ENCODE measurements at regions not wholly inside any gene's neighbourhood (a gene's known extent, or its start where the extent isn't known, plus 50 kb on each side); places are given as distances from the start of the nearest gene placed in this dataset.

DNA sequence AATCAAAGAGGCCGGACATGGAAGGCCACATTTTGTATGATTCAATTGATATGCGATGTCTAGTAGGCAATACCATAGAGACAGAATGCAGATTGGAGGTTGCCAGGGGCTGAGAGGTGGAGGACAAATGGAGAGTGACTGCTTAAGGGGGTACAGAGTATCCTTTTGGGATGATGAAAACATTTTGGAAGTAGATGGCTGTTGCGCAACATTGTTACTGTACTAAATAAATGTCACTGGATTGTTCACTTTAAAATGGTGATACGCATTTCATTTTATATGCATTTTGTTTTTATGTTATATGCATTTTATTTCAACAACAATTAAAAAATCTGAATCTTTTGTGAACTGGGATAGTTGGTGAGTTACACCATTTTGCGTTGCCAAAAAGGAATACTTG is 99.7 kb upstream of the AGBL1 start:
- Histone ChIP-seq H3K4me2 (no peak overlapping the region), H3K27ac (ENCODE audit: low read depth in 2 of 2, low read length in 1 of 2) (no peak overlapping the region), H3K27me3 (ENCODE audit: insufficient read depth) (no peaks in the 10 kb centered on the region), H3K9ac (no peak overlapping the region), H3K4me3 (ENCODE audit: low read depth in 2 of 2, low read length in 1 of 2) (no peak overlapping the region), H3K9me3 (no peaks in the 10 kb centered on the region), H3K79me2 (ENCODE audit: insufficient read depth) (no peaks in the 10 kb centered on the region), H3K9me2 (no peaks in the 10 kb centered on the region), H3K4me1 (ENCODE audit: control insufficient read depth in 1 of 2, insufficient read depth in 2 of 2, low read depth in 1 of 2, low read length in 1 of 2) (peaks cover 0 to 2% of the 10 kb centered on the region in 2 experiments; a peak in 1 of 4 replicates), H3F3A (replicated peaks; ENCODE audit: insufficient read depth) (peaks cover 5% of the 10 kb centered on the region), H4K20me1 (ENCODE audit: insufficient read depth) (no peaks in the 10 kb centered on the region), H3K36me3 (replicated peaks in 1 of 2; ENCODE audit: control insufficient read depth in 1 of 2, insufficient read depth in 2 of 2, low read length in 1 of 2) (no peaks in the 10 kb centered on the region), H2AFZ (ENCODE audit: low read depth) (no peak overlapping the region)
- no peak for DNase-seq
- TF ChIP-seq TEAD4 (IDR thresholded peaks at IDR 0.05; ENCODE audit: borderline replicate concordance, insufficient read depth), result no peak
- POLR2A ChIA-PET, result no interaction called here
- CTCF ChIA-PET, result no interaction called here
- 86% methylated on average over 5 of the region's 5 CpGs for WGBS (ENCODE audit: low lambda C conversion rate)

GRCh38 chr15:85980946-85981345 is 98.7 kb upstream of the AGBL1 start:
- H4K20me1 ChIP-seq (ENCODE audit: insufficient read depth), result no peaks in the 10 kb centered on the region
- no peak overlapping the region for H2AFZ ChIP-seq (ENCODE audit: low read depth)
- H3K79me2 ChIP-seq (ENCODE audit: insufficient read depth), result no peaks in the 10 kb centered on the region
- TF ChIP-seq SIN3A (IDR thresholded peaks at IDR 0.05; ENCODE audit: borderline replicate concordance, low read depth, low read length), result no peak
- no peak for TF ChIP-seq RCOR1 (IDR thresholded peaks at IDR 0.05; ENCODE audit: low read length)
- TF ChIP-seq, protein P1, sequence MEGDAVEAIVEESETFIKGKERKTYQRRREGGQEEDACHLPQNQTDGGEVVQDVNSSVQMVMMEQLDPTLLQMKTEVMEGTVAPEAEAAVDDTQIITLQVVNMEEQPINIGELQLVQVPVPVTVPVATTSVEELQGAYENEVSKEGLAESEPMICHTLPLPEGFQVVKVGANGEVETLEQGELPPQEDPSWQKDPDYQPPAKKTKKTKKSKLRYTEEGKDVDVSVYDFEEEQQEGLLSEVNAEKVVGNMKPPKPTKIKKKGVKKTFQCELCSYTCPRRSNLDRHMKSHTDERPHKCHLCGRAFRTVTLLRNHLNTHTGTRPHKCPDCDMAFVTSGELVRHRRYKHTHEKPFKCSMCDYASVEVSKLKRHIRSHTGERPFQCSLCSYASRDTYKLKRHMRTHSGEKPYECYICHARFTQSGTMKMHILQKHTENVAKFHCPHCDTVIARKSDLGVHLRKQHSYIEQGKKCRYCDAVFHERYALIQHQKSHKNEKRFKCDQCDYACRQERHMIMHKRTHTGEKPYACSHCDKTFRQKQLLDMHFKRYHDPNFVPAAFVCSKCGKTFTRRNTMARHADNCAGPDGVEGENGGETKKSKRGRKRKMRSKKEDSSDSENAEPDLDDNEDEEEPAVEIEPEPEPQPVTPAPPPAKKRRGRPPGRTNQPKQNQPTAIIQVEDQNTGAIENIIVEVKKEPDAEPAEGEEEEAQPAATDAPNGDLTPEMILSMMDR (IDR thresholded peaks at IDR 0.05), result no peak
- no peak for TF ChIP-seq FOXM1 (IDR thresholded peaks at IDR 0.05; ENCODE audit: low read depth)
- no peak for TF ChIP-seq GATA2 (CRISPR knock-in tag; IDR thresholded peaks at IDR 0.05)
- TF ChIP-seq RFX5 (IDR thresholded peaks at IDR 0.05; ENCODE audit: low read length), result no peak
- TF ChIP-seq RAD21 (IDR thresholded peaks at IDR 0.05; ENCODE audit: low read length), result no peak
- no peak for TF ChIP-seq EP300 (IDR thresholded peaks at IDR 0.05; ENCODE audit: borderline replicate concordance in 1 of 2, low read depth in 1 of 2, low read length in 1 of 2)
- no peak for TF ChIP-seq FOXJ3 (CRISPR knock-in tag; IDR thresholded peaks at IDR 0.05)
- no peak for DNase-seq
- H3K4me3 ChIP-seq (ENCODE audit: low read depth in 2 of 2, low read length in 1 of 2), result no peak overlapping the region
- ChIA-PET POLR2A (no interaction called here), CTCF (no interaction called here)
- no peak overlapping the region for H3K27ac ChIP-seq (ENCODE audit: low read depth in 2 of 2, low read length in 1 of 2)
- peaks cover 0 to 2% of the 10 kb centered on the region in 2 experiments; a peak in 1 of 4 replicates for H3K4me1 ChIP-seq (ENCODE audit: control insufficient read depth in 1 of 2, insufficient read depth in 2 of 2, low read depth in 1 of 2, low read length in 1 of 2)
- no peaks in the 10 kb centered on the region for H3K9me3 ChIP-seq
- no peaks in the 10 kb centered on the region for H3K36me3 ChIP-seq (replicated peaks in 1 of 2; ENCODE audit: control insufficient read depth in 1 of 2, insufficient read depth in 2 of 2, low read length in 1 of 2)
- no peaks in the 10 kb centered on the region for H3K9me2 ChIP-seq
- no peak overlapping the region for H3K4me2 ChIP-seq
- H3F3A ChIP-seq (replicated peaks; ENCODE audit: insufficient read depth), result peaks cover 4% of the 10 kb centered on the region
- H3K9ac ChIP-seq, result no peak overlapping the region
- WGBS (ENCODE audit: low lambda C conversion rate), result 83% methylated on average over 5 of the region's 5 CpGs
- H3K27me3 ChIP-seq (ENCODE audit: insufficient read depth), result no peaks in the 10 kb centered on the region

GRCh38 chr15:85984241-85984640 is 95.4 kb upstream of the AGBL1 start:
- no peaks in the 10 kb centered on the region for H3F3A ChIP-seq (replicated peaks; ENCODE audit: insufficient read depth)
- H3K9me3 ChIP-seq, result no peaks in the 10 kb centered on the region
- H3K27me3 ChIP-seq (ENCODE audit: insufficient read depth), result no peaks in the 10 kb centered on the region
- no peak overlapping the region for H3K4me3 ChIP-seq (ENCODE audit: low read depth in 2 of 2, low read length in 1 of 2)
- H3K9me2 ChIP-seq, result no peaks in the 10 kb centered on the region
- no peak overlapping the region for H2AFZ ChIP-seq (ENCODE audit: low read depth)
- no peaks in the 10 kb centered on the region for H3K79me2 ChIP-seq (ENCODE audit: insufficient read depth)
- peak; percentile 7 for DNase-seq
- 40% methylated on average over 4 of the region's 4 CpGs for WGBS (ENCODE audit: low lambda C conversion rate)
- peaks cover 0 to 2% of the 10 kb centered on the region in 2 experiments; a peak in 1 of 4 replicates for H3K4me1 ChIP-seq (ENCODE audit: control insufficient read depth in 1 of 2, insufficient read depth in 2 of 2, low read depth in 1 of 2, low read length in 1 of 2)
- H3K9ac ChIP-seq, result no peak overlapping the region
- CTCF ChIA-PET, result interaction anchor here (1.0 kb wide), 1 partner anchor 34 kb away, joined by 3 read pairs; no protein-coding TSS in a partner anchor
- no peak overlapping the region for H3K4me2 ChIP-seq
- no peaks in the 10 kb centered on the region for H3K36me3 ChIP-seq (replicated peaks in 1 of 2; ENCODE audit: control insufficient read depth in 1 of 2, insufficient read depth in 2 of 2, low read length in 1 of 2)
- no peaks in the 10 kb centered on the region for H4K20me1 ChIP-seq (ENCODE audit: insufficient read depth)
- TF ChIP-seq, protein P2, sequence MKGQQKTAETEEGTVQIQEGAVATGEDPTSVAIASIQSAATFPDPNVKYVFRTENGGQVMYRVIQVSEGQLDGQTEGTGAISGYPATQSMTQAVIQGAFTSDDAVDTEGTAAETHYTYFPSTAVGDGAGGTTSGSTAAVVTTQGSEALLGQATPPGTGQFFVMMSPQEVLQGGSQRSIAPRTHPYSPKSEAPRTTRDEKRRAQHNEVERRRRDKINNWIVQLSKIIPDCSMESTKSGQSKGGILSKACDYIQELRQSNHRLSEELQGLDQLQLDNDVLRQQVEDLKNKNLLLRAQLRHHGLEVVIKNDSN (IDR thresholded peaks at IDR 0.05; ENCODE audit: borderline replicate concordance, low read depth), result no peak
- TF ChIP-seq PBX3 (IDR thresholded peaks at IDR 0.05), result no peak
- no peak for TF ChIP-seq SIN3A (IDR thresholded peaks at IDR 0.05; ENCODE audit: borderline replicate concordance, low read depth, low read length)
- no peak for TF ChIP-seq ELF1 (IDR thresholded peaks at IDR 0.05)
- no peak for TF ChIP-seq TEAD4 (IDR thresholded peaks at IDR 0.05; ENCODE audit: borderline replicate concordance, insufficient read depth)
- TF ChIP-seq NFIC (IDR thresholded peaks at IDR 0.05; ENCODE audit: borderline replicate concordance), result no peak
- TF ChIP-seq CHD2 (IDR thresholded peaks at IDR 0.05; ENCODE audit: low read length, partially characterized antibody), result no peak
- POLR2A ChIA-PET, result no interaction called here
- no peak overlapping the region for H3K27ac ChIP-seq (ENCODE audit: low read depth in 2 of 2, low read length in 1 of 2)

Data from SK-N-SH (cell line).